ENCODE measurements at regions not wholly inside any gene's neighbourhood (a gene's known extent, or its start where the extent isn't known, plus 50 kb on each side); places are given as distances from the start of the nearest gene placed in this dataset.

DNA sequence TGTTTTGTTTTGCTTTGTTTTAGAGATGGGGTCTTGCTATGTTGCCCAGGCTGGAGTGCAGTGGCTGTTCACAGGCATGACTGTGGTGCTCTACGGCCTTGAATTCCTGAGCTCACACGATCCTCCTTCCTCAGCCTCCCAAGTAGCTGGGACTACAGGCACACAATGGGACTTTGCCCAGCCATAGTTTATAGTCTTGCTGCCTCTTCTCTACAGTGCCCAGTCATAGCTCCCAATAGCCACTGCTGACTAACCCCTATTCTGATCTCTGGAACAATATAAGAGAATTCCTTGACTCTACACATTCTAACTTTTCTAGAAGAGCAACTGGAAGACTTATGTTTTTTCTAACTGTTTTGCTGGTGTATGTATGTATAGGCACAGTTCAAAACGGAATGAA is 319.2 kb downstream of the PCDH7 start:
- no TSS peak for BruUV-seq (replicated peaks)
- peaks cover 23% of the 10 kb centered on the region for H3K4me1 ChIP-seq
- H3K36me3 Mint-ChIP-seq (ENCODE audit: insufficient read depth, unreplicated experiment), result no peaks in the 10 kb centered on the region

DNA sequence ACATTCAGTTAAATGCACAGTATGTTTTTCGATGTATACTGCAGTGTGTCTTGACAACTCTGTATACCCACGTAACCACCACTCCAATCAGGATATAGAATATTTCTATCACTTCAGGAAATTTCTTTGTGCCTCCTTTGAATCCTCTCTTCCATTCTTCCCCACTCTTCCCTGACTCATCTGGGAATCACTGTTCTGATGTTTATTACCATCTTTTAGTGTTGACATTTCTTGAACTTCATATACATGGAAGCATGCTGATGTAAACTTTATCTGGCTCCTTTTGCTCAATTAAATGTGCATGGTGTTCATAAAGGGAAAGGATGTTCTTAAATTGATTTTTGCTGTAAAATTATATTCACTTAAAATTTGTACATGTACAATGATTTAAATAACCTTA is 319.9 kb downstream of the PCDH7 start:
- no peaks in the 10 kb centered on the region for H3K9me3 Mint-ChIP-seq (ENCODE audit: unreplicated experiment)
- no TSS peak for BruUV-seq (replicated peaks)
- ChIA-PET CTCF (no interaction called here), POLR2A (no interaction called here)
- no peak for DNase-seq
- H3K27me3 Mint-ChIP-seq (ENCODE audit: insufficient read depth, unreplicated experiment), result no peaks in the 10 kb centered on the region
- intact Hi-C loops (cut with micrococcal nuclease; ENCODE audit: unreplicated experiment), result loop anchor here (5.0 kb wide), 1 partner anchor 292 kb away; no protein-coding TSS in a partner anchor
- H3K4me3 Mint-ChIP-seq (ENCODE audit: unreplicated experiment), result no peak overlapping the region
- no peaks in the 10 kb centered on the region for H3K36me3 Mint-ChIP-seq (ENCODE audit: insufficient read depth, unreplicated experiment)
- Histone ChIP-seq H3K27me3 (replicated peaks; ENCODE audit: control insufficient read depth, insufficient read depth, low read length) (no peaks in the 10 kb centered on the region), H3K9me3 (no peaks in the 10 kb centered on the region), H3K4me3 (ENCODE audit: low read depth, low read length) (no peak overlapping the region), H3K36me3 (ENCODE audit: control insufficient read depth, insufficient read depth, low read length) (no peaks in the 10 kb centered on the region), H3K4me1 (peaks cover 30% of the 10 kb centered on the region)
- H3K27ac Mint-ChIP-seq (ENCODE audit: unreplicated experiment), result no peak overlapping the region
- TF ChIP-seq, protein P1, sequence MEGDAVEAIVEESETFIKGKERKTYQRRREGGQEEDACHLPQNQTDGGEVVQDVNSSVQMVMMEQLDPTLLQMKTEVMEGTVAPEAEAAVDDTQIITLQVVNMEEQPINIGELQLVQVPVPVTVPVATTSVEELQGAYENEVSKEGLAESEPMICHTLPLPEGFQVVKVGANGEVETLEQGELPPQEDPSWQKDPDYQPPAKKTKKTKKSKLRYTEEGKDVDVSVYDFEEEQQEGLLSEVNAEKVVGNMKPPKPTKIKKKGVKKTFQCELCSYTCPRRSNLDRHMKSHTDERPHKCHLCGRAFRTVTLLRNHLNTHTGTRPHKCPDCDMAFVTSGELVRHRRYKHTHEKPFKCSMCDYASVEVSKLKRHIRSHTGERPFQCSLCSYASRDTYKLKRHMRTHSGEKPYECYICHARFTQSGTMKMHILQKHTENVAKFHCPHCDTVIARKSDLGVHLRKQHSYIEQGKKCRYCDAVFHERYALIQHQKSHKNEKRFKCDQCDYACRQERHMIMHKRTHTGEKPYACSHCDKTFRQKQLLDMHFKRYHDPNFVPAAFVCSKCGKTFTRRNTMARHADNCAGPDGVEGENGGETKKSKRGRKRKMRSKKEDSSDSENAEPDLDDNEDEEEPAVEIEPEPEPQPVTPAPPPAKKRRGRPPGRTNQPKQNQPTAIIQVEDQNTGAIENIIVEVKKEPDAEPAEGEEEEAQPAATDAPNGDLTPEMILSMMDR (IDR thresholded peaks at IDR 0.05; ENCODE audit: insufficient read depth in 1 of 2, low read depth in 1 of 2, low read length in 1 of 2, severe bottlenecking in 1 of 2, unreplicated experiment in 1 of 2), result no peak
- H3K4me1 Mint-ChIP-seq (ENCODE audit: low read depth, unreplicated experiment), result peaks cover 26% of the 10 kb centered on the region

More for the DNA sequence above, 319.2 kb downstream of the PCDH7 start:
- no peak overlapping the region for H3K4me3 Mint-ChIP-seq (ENCODE audit: unreplicated experiment)
- ChIA-PET POLR2A (no interaction called here), CTCF (no interaction called here)
- no peaks in the 10 kb centered on the region for H3K27me3 ChIP-seq (replicated peaks; ENCODE audit: control insufficient read depth, insufficient read depth, low read length)
- no peaks in the 10 kb centered on the region for H3K27me3 Mint-ChIP-seq (ENCODE audit: insufficient read depth, unreplicated experiment)
- H3K9me3 Mint-ChIP-seq (ENCODE audit: unreplicated experiment), result no peaks in the 10 kb centered on the region
- DNase-seq, result no peak
- no peak overlapping the region for H3K27ac Mint-ChIP-seq (ENCODE audit: unreplicated experiment)
- intact Hi-C loops (cut with micrococcal nuclease; ENCODE audit: unreplicated experiment), result no loop called here
- no peak overlapping the region for H3K4me3 ChIP-seq (ENCODE audit: low read depth, low read length)
- H3K4me1 Mint-ChIP-seq (ENCODE audit: low read depth, unreplicated experiment), result peaks cover 24% of the 10 kb centered on the region
- TF ChIP-seq, protein P1 (IDR thresholded peaks at IDR 0.05; ENCODE audit: insufficient read depth in 1 of 2, low read depth in 1 of 2, low read length in 1 of 2, severe bottlenecking in 1 of 2, unreplicated experiment in 1 of 2), result no peak
- H3K9me3 ChIP-seq, result no peaks in the 10 kb centered on the region
- H3K36me3 ChIP-seq (ENCODE audit: control insufficient read depth, insufficient read depth, low read length), result no peaks in the 10 kb centered on the region

DNA sequence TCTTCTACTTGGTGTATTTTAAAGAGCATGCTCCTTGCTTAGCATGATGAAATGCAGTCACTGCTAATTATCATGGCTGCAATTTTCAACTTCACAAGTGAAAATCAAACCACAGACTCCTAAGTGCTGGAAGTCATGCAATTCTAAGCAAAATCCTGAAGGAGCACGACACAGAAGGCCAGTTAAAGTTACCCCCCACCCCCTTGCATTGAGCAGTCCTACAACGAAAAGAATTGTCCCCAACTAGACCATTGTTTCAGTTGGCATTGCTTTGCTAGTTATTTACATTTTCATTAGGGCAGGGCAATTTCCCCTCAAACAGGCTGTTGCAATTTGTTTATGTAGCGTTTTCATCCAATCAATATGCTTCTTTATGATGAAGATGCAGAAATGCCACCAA is 321.2 kb downstream of the PCDH7 start:
- Histone ChIP-seq H3K4me1 (peaks cover 36% of the 10 kb centered on the region), H3K4me3 (ENCODE audit: low read depth, low read length) (no peak overlapping the region), H3K9me3 (no peaks in the 10 kb centered on the region), H3K27me3 (replicated peaks; ENCODE audit: control insufficient read depth, insufficient read depth, low read length) (no peaks in the 10 kb centered on the region), H3K36me3 (ENCODE audit: control insufficient read depth, insufficient read depth, low read length) (no peaks in the 10 kb centered on the region)
- CTCF ChIA-PET, result no interaction called here
- POLR2A ChIA-PET, result no interaction called here
- Mint-ChIP-seq H3K9me3 (ENCODE audit: unreplicated experiment) (no peaks in the 10 kb centered on the region), H3K27ac (ENCODE audit: unreplicated experiment) (no peak overlapping the region), H3K36me3 (ENCODE audit: insufficient read depth, unreplicated experiment) (no peaks in the 10 kb centered on the region), H3K4me1 (ENCODE audit: low read depth, unreplicated experiment) (peaks cover 34% of the 10 kb centered on the region), H3K27me3 (ENCODE audit: insufficient read depth, unreplicated experiment) (no peaks in the 10 kb centered on the region), H3K4me3 (ENCODE audit: unreplicated experiment) (no peak overlapping the region)
- TF ChIP-seq, protein P1 (IDR thresholded peaks at IDR 0.05; ENCODE audit: insufficient read depth in 1 of 2, low read depth in 1 of 2, low read length in 1 of 2, severe bottlenecking in 1 of 2, unreplicated experiment in 1 of 2), result no peak
- no peak for DNase-seq
- intact Hi-C loops (cut with micrococcal nuclease; ENCODE audit: unreplicated experiment), result loop anchor here (5.0 kb wide), 1 partner anchor 291 kb away; no protein-coding TSS in a partner anchor
- no TSS peak for BruUV-seq (replicated peaks)

All from Caco-2 (cell line).